Glomerular endothelial cell (primary cell): ENCODE measurements at regions not wholly inside any gene's neighbourhood (a gene's known extent, or its start where the extent isn't known, plus 50 kb on each side); places are given as distances from the start of the nearest gene placed in this dataset.

ENCODE experiments used
- DNase-seq: peaks from one replicate; pipeline ENCODE4 v3.0.0-alpha.2; 2011; ENCODE audit warnings: low read depth, low spot score; ENCODE audit errors: extremely low read depth

- no peak for DNase-seq
Observed at GRCh38 chr10:111131168-111131799, 54.5 kb downstream of the ADRA2A start.

DNA sequence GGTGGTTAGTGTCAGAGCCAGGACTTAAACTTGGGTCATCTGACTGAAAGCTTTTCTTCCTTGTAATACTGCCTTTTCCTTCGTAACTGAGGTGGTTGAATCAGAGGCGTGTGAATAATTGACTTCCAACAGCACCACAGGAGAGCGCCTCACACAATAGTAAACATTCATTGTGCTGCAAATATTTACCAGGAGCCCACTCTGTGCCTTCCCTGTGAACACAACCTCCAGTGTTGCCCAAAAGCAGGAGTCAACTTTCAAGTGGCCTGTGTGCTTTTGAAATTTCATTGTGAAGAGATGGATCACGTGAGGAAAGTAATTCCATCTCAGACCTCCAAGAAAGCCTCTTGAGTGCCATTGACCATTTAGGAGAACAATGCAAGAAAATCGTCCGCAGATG is 60.2 kb downstream of the ADRA2A start:
- DNase-seq, result no peak

DNA sequence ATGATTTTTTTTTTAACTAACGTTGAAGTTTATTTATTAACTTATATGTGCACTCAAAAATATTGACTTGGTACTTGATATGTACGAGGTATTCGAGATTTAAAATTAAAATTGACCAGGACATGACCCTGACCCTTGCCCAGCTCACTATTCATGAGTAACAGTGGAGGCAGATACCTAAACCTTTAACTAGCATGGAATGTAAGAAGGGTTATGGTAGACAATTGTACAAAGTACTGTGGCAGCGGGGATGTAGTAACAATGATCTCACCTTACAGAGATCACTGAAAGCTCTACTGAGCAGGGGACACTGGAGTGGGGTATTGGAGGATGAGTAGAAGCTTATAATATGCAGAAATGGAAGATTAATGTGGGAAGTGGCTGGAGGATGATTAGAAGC is 60.8 kb downstream of the ADRA2A start:
- DNase-seq, result no peak

- no peak for DNase-seq
Observed at GRCh38 chr10:111138544-111138943, 61.7 kb downstream of the ADRA2A start.

GRCh38 chr10:111139567-111139966 is 62.7 kb downstream of the ADRA2A start:
- no peak for DNase-seq

DNA sequence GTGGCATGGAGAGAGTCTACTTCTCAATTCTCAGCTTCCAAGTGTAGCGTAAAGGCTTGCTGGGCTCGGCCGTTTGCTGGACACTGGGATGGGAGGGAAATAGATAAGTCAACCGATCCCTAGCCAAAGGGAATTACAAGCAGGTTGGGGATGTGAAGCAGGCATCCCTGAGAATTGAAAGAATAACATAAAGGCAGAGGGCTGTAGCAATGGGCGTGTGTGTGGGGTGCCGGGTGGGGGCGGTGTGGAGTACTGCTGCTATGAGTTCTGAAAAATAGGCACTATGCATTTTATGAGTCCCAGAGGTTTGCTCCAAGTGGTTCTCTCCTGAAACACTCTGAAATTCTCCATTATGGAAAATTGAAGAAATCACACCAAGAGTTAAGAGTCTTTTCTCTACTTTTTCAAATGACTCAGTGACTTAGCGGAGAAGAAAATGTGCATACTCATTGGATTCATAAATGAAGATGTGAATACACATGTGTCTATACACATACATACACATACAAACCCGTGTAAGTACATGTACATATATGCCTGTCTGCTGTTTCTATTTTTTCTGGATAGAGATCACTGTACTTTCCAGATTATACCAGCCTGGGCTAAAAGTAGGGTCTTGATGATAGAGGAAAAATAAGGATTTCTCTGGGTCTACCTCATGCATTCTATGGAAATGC is 65.4 kb downstream of the ADRA2A start:
- no peak for DNase-seq

- DNase-seq, result no peak
Observed at GRCh38 chr10:111146025-111146640, 69.3 kb downstream of the ADRA2A start.

- no peak for DNase-seq
Observed at GRCh38 chr10:111148025-111148424, 71.2 kb downstream of the ADRA2A start.

DNA sequence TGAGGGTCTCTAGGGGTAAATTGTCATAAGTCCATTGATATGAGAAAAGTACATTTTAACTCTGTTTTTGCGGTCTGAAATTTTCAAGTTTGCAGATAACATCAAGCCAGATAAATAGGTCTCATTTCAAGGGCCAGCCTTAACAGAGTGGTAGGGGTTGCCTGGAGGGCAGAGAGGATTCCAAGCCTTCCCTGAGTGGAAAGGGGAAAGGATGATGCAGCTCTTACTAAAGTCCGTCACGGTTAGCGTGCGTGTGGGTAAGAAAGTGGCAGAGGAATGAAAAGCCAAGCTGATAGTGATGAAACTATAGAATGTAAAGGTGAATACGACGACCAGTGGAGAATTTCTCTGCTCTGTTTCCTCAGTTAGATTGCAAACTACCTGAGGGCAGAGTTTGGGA is 71.6 kb downstream of the ADRA2A start:
- DNase-seq, result no peak

- DNase-seq, result no peak
Observed at GRCh38 chr10:111150691-111151090, 73.9 kb downstream of the ADRA2A start.

DNA sequence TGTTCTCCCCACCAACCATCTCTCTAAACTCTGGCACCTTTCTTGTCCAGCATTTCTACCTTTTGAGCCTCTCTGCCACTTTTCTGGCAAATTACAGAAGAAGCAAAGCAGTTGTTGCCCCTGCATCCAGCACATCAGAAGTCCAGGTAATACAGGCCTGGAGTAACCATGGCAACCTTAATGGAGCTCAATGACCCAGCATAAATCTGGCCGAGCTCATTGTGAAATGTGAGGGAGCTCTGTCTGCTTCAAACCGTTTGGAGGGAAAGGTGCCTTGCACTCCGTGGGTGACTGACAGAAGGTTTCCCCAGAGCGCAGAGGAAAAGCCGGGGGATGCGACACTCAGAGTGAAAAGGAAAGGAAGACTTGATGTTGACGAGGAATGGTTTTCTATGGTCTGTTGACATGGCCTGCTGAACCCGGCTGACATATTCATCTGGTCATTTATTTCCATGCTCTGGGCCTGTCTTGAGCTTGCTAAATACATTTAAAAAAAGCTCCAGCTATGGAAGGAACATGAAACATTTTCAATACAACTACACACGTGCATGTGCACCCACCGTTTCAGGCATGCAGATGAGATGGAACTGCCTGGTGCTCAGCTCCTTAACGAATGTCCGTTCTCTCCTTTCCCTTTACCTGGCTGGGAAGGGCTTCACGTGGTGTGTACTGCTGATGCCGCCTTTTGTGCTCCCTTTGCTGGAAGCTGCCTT is 74.9 kb downstream of the ADRA2A start:
- no peak for DNase-seq

GRCh38 chr10:111156754-111157153 is 79.9 kb downstream of the ADRA2A start:
- DNase-seq, result no peak

DNA sequence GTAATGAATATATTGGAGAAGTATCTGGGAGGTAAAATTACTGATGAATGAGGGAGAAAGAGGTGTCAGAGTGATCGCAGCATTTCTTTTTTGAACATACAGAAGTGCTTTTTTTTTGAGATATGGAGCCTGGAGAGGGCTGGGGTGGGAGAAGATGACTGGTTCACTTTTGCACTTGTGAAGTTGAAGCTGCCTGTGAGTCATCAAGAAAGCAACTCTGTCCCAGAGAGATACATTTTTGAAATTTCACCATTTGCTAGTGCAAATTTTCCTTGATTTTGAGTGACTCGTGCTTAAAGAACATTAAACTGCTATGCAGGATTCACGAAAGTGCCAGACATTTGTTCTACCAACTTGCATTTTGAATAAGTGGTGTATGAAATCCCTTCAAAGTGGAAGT is 81.8 kb downstream of the ADRA2A start:
- DNase-seq, result no peak

GRCh38 chr10:111161109-111161874 is 84.5 kb downstream of the ADRA2A start:
- no peak for DNase-seq

DNA sequence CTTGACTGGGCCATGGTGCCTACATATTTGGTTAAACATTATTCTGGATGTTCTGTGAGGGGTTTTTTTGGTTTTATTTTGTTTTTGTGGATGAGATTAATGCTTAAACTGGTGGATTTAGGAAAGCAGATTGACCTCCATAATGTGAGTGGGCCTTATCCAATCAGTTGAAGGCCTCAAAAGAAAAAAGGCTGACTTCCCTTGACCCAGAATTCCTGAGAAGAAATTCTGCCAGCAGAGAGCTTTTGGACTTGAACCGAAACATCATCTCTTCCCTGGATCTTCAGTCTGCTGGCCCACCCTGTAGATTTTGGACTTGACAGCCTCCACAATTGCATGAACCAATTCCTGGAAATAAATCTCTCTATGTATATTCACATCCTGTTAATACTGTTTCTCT is 94.4 kb downstream of the ADRA2A start:
- no peak for DNase-seq

GRCh38 chr10:111175787-111176186 is 99.0 kb downstream of the ADRA2A start:
- no peak for DNase-seq

GRCh38 chr10:111177379-111177778 is 100.5 kb downstream of the ADRA2A start:
- no peak for DNase-seq

DNA sequence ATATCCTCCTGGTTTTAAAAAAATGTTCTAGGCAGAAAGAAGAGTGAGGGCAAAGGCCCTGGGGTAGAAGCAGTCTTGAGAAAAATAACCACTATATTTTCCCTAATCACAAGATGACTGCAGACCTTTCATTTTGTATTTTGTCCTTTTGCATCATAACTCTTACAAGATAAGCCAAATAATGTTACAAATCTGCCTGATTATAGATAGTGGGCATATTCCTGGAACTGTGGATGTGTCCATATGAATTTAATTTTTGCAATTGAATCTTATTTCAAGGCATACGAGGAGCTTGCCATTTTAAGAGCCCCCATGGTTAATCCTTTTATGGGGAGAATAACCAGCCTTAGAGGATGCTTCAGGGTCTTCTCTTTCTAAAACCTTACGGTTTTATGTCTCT is 102.7 kb downstream of the ADRA2A start:
- DNase-seq, result no peak

DNA sequence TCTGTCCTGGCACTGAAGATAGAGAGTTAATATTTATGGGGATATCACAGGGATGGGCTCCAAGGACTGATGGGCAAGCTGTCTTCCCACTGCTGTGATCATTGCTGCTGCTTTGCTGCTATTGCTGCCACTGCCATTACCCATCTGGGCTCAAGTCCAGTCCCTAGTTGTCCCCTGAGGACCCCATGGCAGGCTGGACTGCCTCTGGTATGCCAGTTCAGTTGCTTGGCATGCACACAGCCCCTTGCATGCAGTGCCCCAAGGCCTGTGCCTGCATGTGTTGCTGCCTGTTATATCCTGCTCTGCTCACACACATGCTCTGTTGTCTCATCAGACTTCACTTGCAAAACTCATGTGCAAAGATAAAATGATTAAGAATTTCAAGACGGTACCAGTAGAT is 109.5 kb downstream of the ADRA2A start:
- DNase-seq, result no peak

DNA sequence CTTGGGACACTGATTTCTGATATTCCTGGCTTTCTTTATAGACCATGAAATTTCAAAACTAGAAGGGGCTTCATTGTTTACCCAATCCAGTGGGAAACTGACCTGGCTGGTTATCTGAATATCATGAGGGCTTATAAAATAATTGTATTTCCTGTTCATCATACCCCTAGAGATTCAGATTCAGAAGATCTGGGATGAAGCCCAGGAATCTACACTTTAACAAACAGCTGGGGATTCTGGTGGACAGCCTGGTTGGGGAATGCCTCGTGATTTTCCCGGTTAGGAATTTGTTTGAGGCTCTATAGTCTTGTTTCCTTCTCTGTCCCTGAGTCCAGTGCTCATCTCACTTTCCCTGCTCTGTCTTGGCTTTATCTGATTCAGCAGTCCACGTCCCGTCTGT is 110.3 kb downstream of the ADRA2A start:
- DNase-seq, result no peak

- no peak for DNase-seq
Observed at GRCh38 chr10:111199587-111199986, 122.8 kb downstream of the ADRA2A start.
